Ectodermal cell (in vitro differentiated cells): ENCODE measurements at regions not wholly inside any gene's neighbourhood (a gene's known extent, or its start where the extent isn't known, plus 50 kb on each side); places are given as distances from the start of the nearest gene placed in this dataset.
"Not testable (repeated sequence)": the region's sequence is repeated elsewhere in the genome, so short reads cannot be mapped to it uniquely, and the experiment has no call there.

Experiments used
- H3K27ac ChIP-seq: 2 replicates; pipeline ENCODE4 v1.7.0; 2013; ENCODE audit warnings: mild to moderate bottlenecking, low read depth, low read length; ENCODE audit not compliant: insufficient read depth, poor library complexity, severe bottlenecking
- H3K27me3 ChIP-seq: 2 replicates; pipeline ENCODE4 v1.7.0; 2013; ENCODE audit warnings: mild to moderate bottlenecking, low read length; ENCODE audit not compliant: insufficient read depth, control insufficient read depth, poor library complexity, severe bottlenecking
- H3K36me3 ChIP-seq: one replicate; pipeline ENCODE4 v1.7.0; 2013; ENCODE audit warnings: low read length; ENCODE audit not compliant: control insufficient read depth, insufficient read depth
- H3K4me1 ChIP-seq: one replicate; pipeline ENCODE4 v1.7.0; 2013; ENCODE audit warnings: low read length; ENCODE audit not compliant: control insufficient read depth, insufficient read depth
- H3K4me3 ChIP-seq: 2 replicates; pipeline ENCODE4 v1.7.0; 2013; ENCODE audit warnings: low read depth, low read length, control low read depth; ENCODE audit not compliant: insufficient read depth
- H3K9me3 ChIP-seq: 2 replicates; pipeline ENCODE4 v1.7.0; 2013; ENCODE audit warnings: mild to moderate bottlenecking, low read length, moderate library complexity; ENCODE audit not compliant: control insufficient read depth
- WGBS, 2 experiments: methylation state at CpG; one replicate each; pipeline ENCODE4 v1.1.7; 2013; ENCODE audit warnings: missing lambda C conversion rate in 2 of 2; 5-methylcytosine and 5-hydroxymethylcytosine counted together

GRCh38 chr10:121325490-121326231 lies 272.6 kb downstream of the FGFR2 start:
- Histone ChIP-seq H3K36me3 (no peaks in the 10 kb centered on the region), H3K27me3 (no peaks in the 10 kb centered on the region), H3K27ac (no peak overlapping the region), H3K9me3 (no peaks in the 10 kb centered on the region), H3K4me1 (no peaks in the 10 kb centered on the region), H3K4me3 (no peak overlapping the region)
- 95 to 96% methylated on average over 5 of the region's 5 CpGs for WGBS, 2 experiments

GRCh38 chr10:121326905-121327304 lies 271.3 kb downstream of the FGFR2 start:
- H3K9me3 ChIP-seq, result no peaks in the 10 kb centered on the region
- H3K4me1 ChIP-seq, result no peaks in the 10 kb centered on the region
- no peaks in the 10 kb centered on the region for H3K27me3 ChIP-seq
- H3K4me3 ChIP-seq, result no peak overlapping the region
- H3K36me3 ChIP-seq, result no peaks in the 10 kb centered on the region
- H3K27ac ChIP-seq, result no peak overlapping the region
- WGBS, 2 experiments, result 87 to 96% methylated on average over 4 of the region's 4 CpGs

- WGBS, 2 experiments, result 71 to 86% methylated on average over 1 of the region's 1 CpG
- Histone ChIP-seq H3K27ac (no peak overlapping the region), H3K9me3 (no peaks in the 10 kb centered on the region), H3K27me3 (no peaks in the 10 kb centered on the region), H3K4me1 (no peaks in the 10 kb centered on the region), H3K36me3 (no peaks in the 10 kb centered on the region), H3K4me3 (no peak overlapping the region)
These were observed 270.5 kb downstream of the FGFR2 start for GRCh38 chr10:121327727-121328126.

GRCh38 chr10:121329631-121330030 lies 268.6 kb downstream of the FGFR2 start:
- H3K9me3 ChIP-seq, H3K27me3 ChIP-seq, H3K4me1 ChIP-seq, H3K27ac ChIP-seq, H3K4me3 ChIP-seq, H3K36me3 ChIP-seq: not testable (repeated sequence)
- 95% methylated on average over 4 of the region's 4 CpGs for WGBS, 2 experiments

GRCh38 chr10:121330563-121330962 lies 267.7 kb downstream of the FGFR2 start:
- Histone ChIP-seq H3K27me3 (no peaks in the 10 kb centered on the region), H3K4me3 (no peak overlapping the region), H3K9me3 (no peaks in the 10 kb centered on the region), H3K4me1 (peaks cover 3% of the 10 kb centered on the region), H3K36me3 (no peaks in the 10 kb centered on the region), H3K27ac (no peak overlapping the region)
- WGBS, 2 experiments, result 85 to 98% methylated on average over 1 of the region's 1 CpG

GRCh38 chr10:121332353-121332752 lies 265.9 kb downstream of the FGFR2 start:
- Histone ChIP-seq H3K9me3 (no peaks in the 10 kb centered on the region), H3K27me3 (no peaks in the 10 kb centered on the region), H3K36me3 (no peaks in the 10 kb centered on the region), H3K4me1 (peaks cover 13% of the 10 kb centered on the region), H3K27ac (no peak overlapping the region), H3K4me3 (no peak overlapping the region)
- WGBS, 2 experiments, result 96 to 100% methylated on average over 1 of the region's 1 CpG

- Histone ChIP-seq H3K36me3 (no peaks in the 10 kb centered on the region), H3K27ac (no peak overlapping the region), H3K27me3 (no peaks in the 10 kb centered on the region), H3K9me3 (no peaks in the 10 kb centered on the region), H3K4me1 (peaks cover 20% of the 10 kb centered on the region), H3K4me3 (no peak overlapping the region)
- 92 to 96% methylated on average over 5 of the region's 5 CpGs for WGBS, 2 experiments
These were observed 265.1 kb downstream of the FGFR2 start for GRCh38 chr10:121332829-121333765.

GRCh38 chr10:121335386-121335925 lies 262.8 kb downstream of the FGFR2 start:
- H3K4me1 ChIP-seq, result peaks cover 39% of the 10 kb centered on the region
- no peaks in the 10 kb centered on the region for H3K27me3 ChIP-seq
- H3K9me3 ChIP-seq, result no peaks in the 10 kb centered on the region
- H3K27ac ChIP-seq, result no peak overlapping the region
- H3K36me3 ChIP-seq, result no peaks in the 10 kb centered on the region
- H3K4me3 ChIP-seq, result no peak overlapping the region
- WGBS, 2 experiments, result 82 to 87% methylated on average over 7 of the region's 7 CpGs

- H3K27ac ChIP-seq, result no peak overlapping the region
- H3K9me3 ChIP-seq, result no peaks in the 10 kb centered on the region
- H3K36me3 ChIP-seq, result no peaks in the 10 kb centered on the region
- H3K4me3 ChIP-seq, result no peak overlapping the region
- H3K27me3 ChIP-seq, result no peaks in the 10 kb centered on the region
- peaks cover 53% of the 10 kb centered on the region for H3K4me1 ChIP-seq
- WGBS, 2 experiments, result 62 to 64% methylated on average over 4 to 5 of the region's 5 CpGs
These were observed 260.8 kb downstream of the FGFR2 start for GRCh38 chr10:121337427-121337826.
